ENCODE measurements at regions not wholly inside any gene's neighbourhood (a gene's known extent, or its start where the extent isn't known, plus 50 kb on each side); places are given as distances from the start of the nearest gene placed in this dataset.

DNA sequence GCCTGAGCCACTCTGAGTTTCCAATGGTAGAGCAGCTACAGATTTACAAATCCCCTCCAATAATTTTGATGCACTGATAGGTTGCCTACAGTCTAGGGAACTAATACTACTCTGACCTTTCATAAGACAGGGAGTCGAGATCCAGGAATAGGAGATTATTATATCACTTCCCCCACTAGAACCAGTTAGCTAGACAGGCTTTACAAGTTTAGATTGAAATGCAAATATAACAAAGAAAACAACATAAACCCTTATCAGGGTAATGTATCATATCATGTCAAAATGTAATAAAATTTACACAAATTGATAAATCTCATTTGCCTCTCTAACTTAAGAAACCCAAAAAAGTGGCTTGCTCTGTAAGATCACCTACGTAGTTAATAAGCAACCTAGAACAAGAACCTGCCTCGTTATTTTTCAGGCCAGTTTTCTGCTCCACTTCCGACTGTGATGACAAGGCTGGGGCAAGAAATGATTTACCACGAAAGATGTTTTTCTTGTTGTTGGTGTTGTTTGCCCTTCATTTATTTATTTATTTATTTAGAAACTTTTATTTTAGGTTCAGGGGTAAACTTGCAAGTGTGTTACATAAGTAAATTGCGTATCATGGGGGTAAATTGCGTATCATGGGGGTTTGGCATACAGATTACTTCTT, 504.2 kb upstream of the ID4 start:
- WGBS: 91% methylated on average over 7 of the region's 7 CpGs
- no peaks in the 10 kb centered on the region for H3K9me3 ChIP-seq (ENCODE audit: control insufficient read depth in 2 of 2, insufficient read depth in 1 of 2, low read length in 1 of 2)
- no peaks in the 10 kb centered on the region for H3K27me3 ChIP-seq (ENCODE audit: control insufficient read depth in 2 of 2, insufficient read depth in 1 of 2, low read length in 1 of 2)
- no peaks in the 10 kb centered on the region for H3K36me3 ChIP-seq (ENCODE audit: control insufficient read depth in 2 of 2, insufficient read depth in 2 of 2, low read length in 1 of 2)
- no peak for DNase-seq (ENCODE audit: low read depth in 6 of 9, low spot score in 9 of 9)
- no peaks in the 10 kb centered on the region for H3K4me1 ChIP-seq (ENCODE audit: control insufficient read depth in 2 of 2, insufficient read depth in 2 of 2, low read length in 2 of 2)
- no peak overlapping the region for H3K4me3 ChIP-seq (ENCODE audit: low read length in 2 of 2)
- H3K27ac ChIP-seq (ENCODE audit: low read depth in 1 of 2, low read length in 1 of 2): no peak overlapping the region

- Histone ChIP-seq H3K4me3 (ENCODE audit: low read length in 2 of 2) (no peak overlapping the region), H3K36me3 (ENCODE audit: control insufficient read depth in 2 of 2, insufficient read depth in 2 of 2, low read length in 1 of 2) (no peaks in the 10 kb centered on the region), H3K9me3 (ENCODE audit: control insufficient read depth in 2 of 2, insufficient read depth in 1 of 2, low read length in 1 of 2) (no peaks in the 10 kb centered on the region), H3K27ac (ENCODE audit: low read depth in 1 of 2, low read length in 1 of 2) (no peak overlapping the region), H3K27me3 (ENCODE audit: control insufficient read depth in 2 of 2, insufficient read depth in 1 of 2, low read length in 1 of 2) (no peaks in the 10 kb centered on the region), H3K4me1 (ENCODE audit: control insufficient read depth in 2 of 2, insufficient read depth in 2 of 2, low read length in 2 of 2) (no peaks in the 10 kb centered on the region)
- WGBS: 86% methylated on average over 3 of the region's 3 CpGs
- DNase-seq (ENCODE audit: low read depth in 6 of 9, low spot score in 9 of 9): no peak
Measured at GRCh38 chr6:19333936-19334335, 503.2 kb upstream of the ID4 start.

DNA sequence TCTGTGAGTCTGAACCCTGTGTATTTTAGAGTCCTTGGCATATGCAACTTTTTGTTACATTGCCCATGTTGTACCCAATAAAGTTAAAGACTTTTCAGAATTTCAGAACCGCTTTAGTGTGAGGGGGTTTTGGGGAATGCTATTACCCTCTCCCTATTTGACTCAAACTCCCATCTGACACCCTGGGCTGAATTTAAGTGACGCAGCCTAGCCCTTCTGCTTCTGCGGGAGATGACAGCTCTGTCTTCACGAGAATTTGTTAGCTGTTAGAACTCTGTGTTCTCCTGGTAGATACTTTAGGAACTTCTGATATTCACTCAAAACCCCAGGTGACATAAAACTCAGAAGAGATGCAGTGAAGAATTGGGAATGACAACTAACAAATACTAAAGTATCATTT, 500.6 kb upstream of the ID4 start:
- WGBS: 91% methylated on average over 4 of the region's 4 CpGs
- no peaks in the 10 kb centered on the region for H3K36me3 ChIP-seq (ENCODE audit: control insufficient read depth in 2 of 2, insufficient read depth in 2 of 2, low read length in 1 of 2)

GRCh38 chr6:19337101-19337500, 500.1 kb upstream of the ID4 start:
- Histone ChIP-seq H3K27ac (ENCODE audit: low read depth in 1 of 2, low read length in 1 of 2) (no peak overlapping the region), H3K4me3 (ENCODE audit: low read length in 2 of 2) (no peak overlapping the region), H3K36me3 (ENCODE audit: control insufficient read depth in 2 of 2, insufficient read depth in 2 of 2, low read length in 1 of 2) (no peaks in the 10 kb centered on the region), H3K4me1 (ENCODE audit: control insufficient read depth in 2 of 2, insufficient read depth in 2 of 2, low read length in 2 of 2) (no peaks in the 10 kb centered on the region), H3K9me3 (ENCODE audit: control insufficient read depth in 2 of 2, insufficient read depth in 1 of 2, low read length in 1 of 2) (no peaks in the 10 kb centered on the region), H3K27me3 (ENCODE audit: control insufficient read depth in 2 of 2, insufficient read depth in 1 of 2, low read length in 1 of 2) (no peaks in the 10 kb centered on the region)
- DNase-seq (ENCODE audit: low read depth in 6 of 9, low spot score in 9 of 9): no peak
- 89% methylated on average over 6 of the region's 6 CpGs for WGBS

More for the DNA sequence above, 500.6 kb upstream of the ID4 start:
- DNase-seq (ENCODE audit: low read depth in 6 of 9, low spot score in 9 of 9): no peak
- H3K4me1 ChIP-seq (ENCODE audit: control insufficient read depth in 2 of 2, insufficient read depth in 2 of 2, low read length in 2 of 2): no peaks in the 10 kb centered on the region
- no peak overlapping the region for H3K4me3 ChIP-seq (ENCODE audit: low read length in 2 of 2)
- no peak overlapping the region for H3K27ac ChIP-seq (ENCODE audit: low read depth in 1 of 2, low read length in 1 of 2)
- no peaks in the 10 kb centered on the region for H3K27me3 ChIP-seq (ENCODE audit: control insufficient read depth in 2 of 2, insufficient read depth in 1 of 2, low read length in 1 of 2)
- H3K9me3 ChIP-seq (ENCODE audit: control insufficient read depth in 2 of 2, insufficient read depth in 1 of 2, low read length in 1 of 2): no peaks in the 10 kb centered on the region

DNA sequence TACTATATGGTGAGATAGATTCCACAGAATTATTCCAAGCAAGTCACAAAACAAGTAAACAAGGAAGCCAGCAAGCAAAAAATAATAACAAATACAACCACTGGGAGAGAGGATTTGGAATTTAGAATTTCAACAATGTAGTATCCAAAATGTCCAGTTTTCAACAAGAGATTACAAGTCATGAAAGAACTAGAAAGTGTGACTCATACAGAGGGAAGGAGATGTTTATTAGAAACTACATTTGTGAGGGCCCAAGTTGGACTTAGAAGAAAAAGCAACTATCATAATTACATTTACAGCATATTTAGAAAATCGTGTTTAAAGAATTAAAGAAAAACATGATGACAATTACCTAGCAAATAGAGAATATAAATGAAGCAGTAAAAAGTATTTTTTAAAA, 494.6 kb upstream of the ID4 start:
- Histone ChIP-seq H3K4me1 (ENCODE audit: control insufficient read depth in 2 of 2, insufficient read depth in 2 of 2, low read length in 2 of 2) (no peaks in the 10 kb centered on the region), H3K9me3 (ENCODE audit: control insufficient read depth in 2 of 2, insufficient read depth in 1 of 2, low read length in 1 of 2) (peaks cover 0 to 4% of the 10 kb centered on the region in 2 donors), H3K27me3 (ENCODE audit: control insufficient read depth in 2 of 2, insufficient read depth in 1 of 2, low read length in 1 of 2) (no peaks in the 10 kb centered on the region), H3K36me3 (ENCODE audit: control insufficient read depth in 2 of 2, insufficient read depth in 2 of 2, low read length in 1 of 2) (no peaks in the 10 kb centered on the region), H3K4me3 (ENCODE audit: low read length in 2 of 2) (no peak overlapping the region), H3K27ac (ENCODE audit: low read depth in 1 of 2, low read length in 1 of 2) (no peak overlapping the region)
- no peak for DNase-seq (ENCODE audit: low read depth in 6 of 9, low spot score in 9 of 9)
- WGBS: 88% methylated on average over 1 of the region's 1 CpG

DNA sequence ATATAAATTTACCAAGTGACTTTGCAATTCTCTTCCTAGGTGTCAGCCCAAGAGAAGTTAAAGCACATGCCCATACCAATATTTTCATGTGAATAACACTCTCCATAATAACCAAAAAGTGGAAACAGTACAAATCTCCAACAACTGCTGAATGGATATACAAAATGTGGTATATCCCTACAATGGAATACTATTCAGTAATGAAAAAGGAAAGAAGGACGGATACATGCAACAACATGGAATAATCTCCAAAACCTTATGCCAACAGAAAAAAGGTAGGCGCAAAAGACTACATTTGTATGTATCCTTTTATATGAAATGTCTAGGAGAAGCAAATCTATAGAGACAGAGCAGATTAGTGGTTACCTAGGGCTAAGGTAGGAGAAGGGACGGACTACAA, 487.7 kb upstream of the ID4 start:
- Histone ChIP-seq H3K27me3 (ENCODE audit: control insufficient read depth in 2 of 2, insufficient read depth in 1 of 2, low read length in 1 of 2) (no peaks in the 10 kb centered on the region), H3K36me3 (ENCODE audit: control insufficient read depth in 2 of 2, insufficient read depth in 2 of 2, low read length in 1 of 2) (no peaks in the 10 kb centered on the region), H3K9me3 (ENCODE audit: control insufficient read depth in 2 of 2, insufficient read depth in 1 of 2, low read length in 1 of 2) (no peaks in the 10 kb centered on the region), H3K4me1 (ENCODE audit: control insufficient read depth in 2 of 2, insufficient read depth in 2 of 2, low read length in 2 of 2) (no peaks in the 10 kb centered on the region), H3K4me3 (ENCODE audit: low read length in 2 of 2) (no peak overlapping the region), H3K27ac (ENCODE audit: low read depth in 1 of 2, low read length in 1 of 2) (no peak overlapping the region)
- no peak for DNase-seq (ENCODE audit: low read depth in 6 of 9, low spot score in 9 of 9)
- WGBS: 76% methylated on average over 3 of the region's 3 CpGs

DNA sequence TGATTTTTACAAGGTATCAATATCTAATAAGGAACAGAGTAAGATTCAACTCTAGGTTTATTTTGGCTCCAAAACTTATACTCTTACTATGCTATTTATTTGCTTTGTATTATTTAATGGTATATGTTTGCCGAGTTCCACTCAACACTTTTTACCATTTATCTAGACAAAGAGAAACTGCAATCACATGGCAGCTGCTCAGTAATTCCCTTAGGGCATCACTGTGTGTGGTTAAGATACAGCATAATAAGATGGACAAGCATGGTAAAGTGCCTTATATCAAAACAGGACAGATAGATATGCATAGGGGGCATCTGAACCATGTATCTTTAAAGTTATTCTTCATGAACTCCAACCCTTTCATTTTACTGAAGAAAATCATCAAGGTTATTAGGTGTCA, 483.0 kb upstream of the ID4 start:
- H3K4me1 ChIP-seq (ENCODE audit: control insufficient read depth in 2 of 2, insufficient read depth in 2 of 2, low read length in 2 of 2): no peaks in the 10 kb centered on the region
- H3K9me3 ChIP-seq (ENCODE audit: control insufficient read depth in 2 of 2, insufficient read depth in 1 of 2, low read length in 1 of 2): no peaks in the 10 kb centered on the region
- no peak for DNase-seq (ENCODE audit: low read depth in 6 of 9, low spot score in 9 of 9)
- H3K27ac ChIP-seq (ENCODE audit: low read depth in 1 of 2, low read length in 1 of 2): no peak overlapping the region
- H3K36me3 ChIP-seq (ENCODE audit: control insufficient read depth in 2 of 2, insufficient read depth in 2 of 2, low read length in 1 of 2): no peaks in the 10 kb centered on the region
- WGBS: 94% methylated on average over 1 of the region's 1 CpG
- H3K27me3 ChIP-seq (ENCODE audit: control insufficient read depth in 2 of 2, insufficient read depth in 1 of 2, low read length in 1 of 2): no peaks in the 10 kb centered on the region
- H3K4me3 ChIP-seq (ENCODE audit: low read length in 2 of 2): no peak overlapping the region

- no peaks in the 10 kb centered on the region for H3K36me3 ChIP-seq (ENCODE audit: control insufficient read depth in 2 of 2, insufficient read depth in 2 of 2, low read length in 1 of 2)
- no peak overlapping the region for H3K4me3 ChIP-seq (ENCODE audit: low read length in 2 of 2)
- H3K27ac ChIP-seq (ENCODE audit: low read depth in 1 of 2, low read length in 1 of 2): no peak overlapping the region
- no peaks in the 10 kb centered on the region for H3K4me1 ChIP-seq (ENCODE audit: control insufficient read depth in 2 of 2, insufficient read depth in 2 of 2, low read length in 2 of 2)
- no peaks in the 10 kb centered on the region for H3K27me3 ChIP-seq (ENCODE audit: control insufficient read depth in 2 of 2, insufficient read depth in 1 of 2, low read length in 1 of 2)
- 95% methylated on average over 2 of the region's 2 CpGs for WGBS
- H3K9me3 ChIP-seq (ENCODE audit: control insufficient read depth in 2 of 2, insufficient read depth in 1 of 2, low read length in 1 of 2): no peaks in the 10 kb centered on the region
- no peak for DNase-seq (ENCODE audit: low read depth in 6 of 9, low spot score in 9 of 9)
Measured at GRCh38 chr6:19356692-19357091, 480.5 kb upstream of the ID4 start.

DNA sequence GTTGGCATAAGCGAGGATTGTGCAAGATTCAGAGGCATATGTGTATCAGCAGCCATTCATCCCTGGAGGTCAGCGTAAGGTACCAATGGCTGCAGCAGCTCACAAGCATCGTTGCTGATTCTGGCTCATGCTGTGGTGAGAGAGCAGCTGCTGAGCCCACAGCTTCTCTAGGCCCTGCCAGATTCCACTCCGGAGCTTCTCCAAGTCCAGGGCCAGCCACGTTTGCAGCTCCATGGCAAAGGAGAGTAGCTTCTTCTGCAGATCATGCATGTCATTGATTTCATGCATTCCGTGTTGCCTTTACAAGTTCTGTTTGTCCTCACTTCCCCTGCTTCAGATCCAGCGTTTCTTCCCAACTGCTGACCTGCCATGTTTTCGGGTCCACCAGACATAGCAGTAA, 474.8 kb upstream of the ID4 start:
- Histone ChIP-seq H3K4me3 (ENCODE audit: low read length in 2 of 2) (no peak overlapping the region), H3K4me1 (ENCODE audit: control insufficient read depth in 2 of 2, insufficient read depth in 2 of 2, low read length in 2 of 2) (no peaks in the 10 kb centered on the region), H3K9me3 (ENCODE audit: control insufficient read depth in 2 of 2, insufficient read depth in 1 of 2, low read length in 1 of 2) (no peaks in the 10 kb centered on the region), H3K36me3 (ENCODE audit: control insufficient read depth in 2 of 2, insufficient read depth in 2 of 2, low read length in 1 of 2) (no peaks in the 10 kb centered on the region), H3K27ac (ENCODE audit: low read depth in 1 of 2, low read length in 1 of 2) (no peak overlapping the region), H3K27me3 (ENCODE audit: control insufficient read depth in 2 of 2, insufficient read depth in 1 of 2, low read length in 1 of 2) (no peaks in the 10 kb centered on the region)
- no peak for DNase-seq (ENCODE audit: low read depth in 6 of 9, low spot score in 9 of 9)
- WGBS: 75% methylated on average over 8 of the region's 8 CpGs

GRCh38 chr6:19368511-19368910, 468.7 kb upstream of the ID4 start:
- H3K4me3 ChIP-seq (ENCODE audit: low read length in 2 of 2): no peak overlapping the region
- H3K36me3 ChIP-seq (ENCODE audit: control insufficient read depth in 2 of 2, insufficient read depth in 2 of 2, low read length in 1 of 2): no peaks in the 10 kb centered on the region
- no peak overlapping the region for H3K27ac ChIP-seq (ENCODE audit: low read depth in 1 of 2, low read length in 1 of 2)
- 99% methylated on average over 1 of the region's 1 CpG for WGBS
- no peaks in the 10 kb centered on the region for H3K9me3 ChIP-seq (ENCODE audit: control insufficient read depth in 2 of 2, insufficient read depth in 1 of 2, low read length in 1 of 2)
- no peaks in the 10 kb centered on the region for H3K27me3 ChIP-seq (ENCODE audit: control insufficient read depth in 2 of 2, insufficient read depth in 1 of 2, low read length in 1 of 2)
- no peaks in the 10 kb centered on the region for H3K4me1 ChIP-seq (ENCODE audit: control insufficient read depth in 2 of 2, insufficient read depth in 2 of 2, low read length in 2 of 2)
- DNase-seq (ENCODE audit: low read depth in 6 of 9, low spot score in 9 of 9): no peak

All from thymus (tissue), 11 donors.